Endothelial cell of umbilical vein (primary cell): ENCODE measurements at regions not wholly inside any gene's neighbourhood (a gene's known extent, or its start where the extent isn't known, plus 50 kb on each side); places are given as distances from the start of the nearest gene placed in this dataset.

Experiments used
- BruUV-seq: library from RNA; stranded (reverse); fragments of 400-500 nt; replicated peaks from 2 replicates; lab custom pipeline; 2021; lab: Mats Ljungman, UMichigan
- CTCF ChIA-PET: fragments of 300-600, 350-600 bp; sonication (Branson Sonifier 250); formaldehyde crosslinking; loops from one replicate; lab custom pipeline; 2021; ENCODE audit warnings: antibody characterized with exemption, inconsistent platforms; lab: Charles Lee
- POLR2A ChIA-PET: fragments of 300-600, 350-600 bp; sonication (Branson Sonifier 250); formaldehyde crosslinking; loops from one replicate; lab custom pipeline; 2021; ENCODE audit warnings: antibody characterized with exemption, inconsistent platforms; lab: Charles Lee
- DNase-seq: peaks from one replicate; pipeline ENCODE4 v3.0.0-alpha.2; 2011; ENCODE audit warnings: low read depth, low spot score
- FAIRE-seq: peaks from 2 replicates; lab custom pipeline; 2011; peaks lifted over from hg19 to GRCh38; lab: Jason Lieb, UNC
- H2AFZ ChIP-seq: 2 replicates; pipeline ENCODE4 v1.6.0; 2012; ENCODE audit warnings: low read depth, low read length, control low read depth, inconsistent platforms
- H3K27ac ChIP-seq: 2 replicates; pipeline ENCODE4 v1.5.1; 2011; ENCODE audit warnings: low read depth, mild to moderate bottlenecking, control low read depth, low read length, moderate library complexity; ENCODE audit not compliant: insufficient read depth
- H3K27me3 ChIP-seq, 2 experiments: 2 replicates each; pipeline versions ENCODE4 v1.6.0 to v1.6.1; 2011; ENCODE audit warnings: low read length in 2 of 2, mixed read lengths in 1 of 2; ENCODE audit not compliant: control insufficient read depth in 2 of 2, insufficient read depth in 2 of 2
- H3K36me3 ChIP-seq, 2 experiments: 2 replicates in 1 of 2; 3 replicates in 1 of 2; pipeline ENCODE4 v1.5.1; 2011; ENCODE audit warnings: low read length in 2 of 2, mild to moderate bottlenecking in 1 of 2, moderate library complexity in 1 of 2; ENCODE audit not compliant: control insufficient read depth in 2 of 2, insufficient read depth in 2 of 2; ENCODE audit errors: extremely low read depth in 1 of 2
- H3K4me1 ChIP-seq: 3 replicates; pipeline ENCODE4 v1.5.1; 2011; ENCODE audit warnings: mild to moderate bottlenecking, low read length; ENCODE audit not compliant: control insufficient read depth, insufficient read depth; ENCODE audit errors: extremely low read depth
- H3K4me2 ChIP-seq: 2 replicates; pipeline ENCODE4 v1.6.1; 2011; ENCODE audit warnings: low read length, control low read depth, mixed read lengths; ENCODE audit not compliant: insufficient read depth
- H3K4me3 ChIP-seq, 3 experiments: fragments of 200-600 bp in 1 of 3; sonication (generic), shearing (Covaris generic) in 1 of 3; replicated peaks in 1 of 3; 2 replicates each; pipeline ENCODE4 v1.5.1; 2011 to 2016; ENCODE audit warnings: control low read depth in 3 of 3, low read length in 3 of 3, mild to moderate bottlenecking in 2 of 3, inconsistent platforms in 1 of 3, low read depth in 1 of 3, moderate library complexity in 1 of 3; ENCODE audit not compliant: insufficient read depth in 1 of 3
- H3K79me2 ChIP-seq: 2 replicates; pipeline ENCODE4 v1.6.0; 2012; ENCODE audit warnings: low read length, inconsistent platforms; ENCODE audit not compliant: control insufficient read depth, insufficient read depth
- H3K9ac ChIP-seq: replicated peaks from 2 replicates; pipeline ENCODE3; 2011; ENCODE audit warnings: low read length, control low read depth; ENCODE audit not compliant: insufficient read depth; ENCODE audit errors: extremely low read depth
- H3K9me1 ChIP-seq: replicated peaks from 3 replicates; pipeline ENCODE4 v1.6.0; 2011; ENCODE audit warnings: mild to moderate bottlenecking, low read length; ENCODE audit not compliant: control insufficient read depth, insufficient read depth; ENCODE audit errors: extremely low read depth
- H3K9me3 ChIP-seq: replicated peaks from 2 replicates; pipeline ENCODE4 v1.5.1; 2012; ENCODE audit warnings: low read length, inconsistent platforms; ENCODE audit not compliant: control insufficient read depth, insufficient read depth
- H4K20me1 ChIP-seq: replicated peaks from 2 replicates; pipeline ENCODE3; 2011; ENCODE audit warnings: mild to moderate bottlenecking, low read length; ENCODE audit not compliant: control insufficient read depth, insufficient read depth; ENCODE audit errors: extremely low read depth
- EZH2 ChIP-seq: IDR thresholded peaks from 2 replicates; pipeline ENCODE4 v1.6.1; 2012; ENCODE audit warnings: borderline replicate concordance, low read depth, mild to moderate bottlenecking, moderate library complexity, low read length, inconsistent platforms; ENCODE audit not compliant: severe bottlenecking
- FOS ChIP-seq: IDR thresholded peaks from 2 replicates; pipeline ENCODE4 v1.6.1; 2011; ENCODE audit warnings: mild to moderate bottlenecking, low read length, moderate library complexity, borderline replicate concordance; ENCODE audit not compliant: insufficient read depth
- GATA2 ChIP-seq: IDR thresholded peaks from 2 replicates; pipeline ENCODE4 v1.7.0; 2011; ENCODE audit warnings: low read depth, mild to moderate bottlenecking, moderate library complexity, mixed read lengths, low read length; ENCODE audit not compliant: insufficient read length, insufficient read depth
- JUN ChIP-seq: IDR thresholded peaks from 2 replicates; pipeline ENCODE4 v1.6.1; 2011; ENCODE audit warnings: borderline replicate concordance, low read depth; ENCODE audit not compliant: insufficient read length, insufficient read depth
- MAX ChIP-seq: IDR thresholded peaks from 2 replicates; pipeline ENCODE4 v1.6.1; 2011; ENCODE audit not compliant: insufficient read depth, insufficient read length
- MYC ChIP-seq: IDR thresholded peaks from one replicate; pipeline ENCODE4 v1.6.1; 2011; ENCODE audit warnings: mild to moderate bottlenecking, low read depth, low read length
- POLR2A ChIP-seq: IDR thresholded peaks from 2 replicates; pipeline ENCODE4 v1.6.1; 2012; ENCODE audit warnings: low read depth, mild to moderate bottlenecking, control low read depth, low read length
- POLR2AphosphoS5 ChIP-seq: IDR thresholded peaks from 2 replicates; pipeline ENCODE4 v1.6.1; 2012; ENCODE audit warnings: low read depth, mild to moderate bottlenecking, control low read depth, low read length, moderate library complexity; ENCODE audit not compliant: insufficient read depth
- dilution Hi-C: fragments of 300-500 bp; cut with MboI; formaldehyde crosslinking; loops from one replicate; pipeline ENCODE4 v1.15.0; 2019; ENCODE audit warnings: low sequenced_read_pairs; ENCODE audit not compliant: extremely low pct_ligation_motif_present
- intact Hi-C: fragments of 100-400 bp; cut with micrococcal nuclease; formaldehyde crosslinking; loops from one replicate; pipeline ENCODE4 v1.10.0; 2022
- TF ChIP-seq, protein P1 (sequence below), 2 donors: IDR thresholded peaks; 1 replicate in 1 of 2; 2 replicates in 1 of 2; pipeline ENCODE4 v1.5.1; 2011; ENCODE audit warnings: low read length in 2 of 2, mild to moderate bottlenecking in 2 of 2, moderate library complexity in 2 of 2, control low read depth in 1 of 2, inconsistent platforms in 1 of 2, low read depth in 1 of 2; ENCODE audit not compliant: insufficient read depth in 1 of 2; ENCODE audit errors: extremely low read depth in 1 of 2

DNA sequence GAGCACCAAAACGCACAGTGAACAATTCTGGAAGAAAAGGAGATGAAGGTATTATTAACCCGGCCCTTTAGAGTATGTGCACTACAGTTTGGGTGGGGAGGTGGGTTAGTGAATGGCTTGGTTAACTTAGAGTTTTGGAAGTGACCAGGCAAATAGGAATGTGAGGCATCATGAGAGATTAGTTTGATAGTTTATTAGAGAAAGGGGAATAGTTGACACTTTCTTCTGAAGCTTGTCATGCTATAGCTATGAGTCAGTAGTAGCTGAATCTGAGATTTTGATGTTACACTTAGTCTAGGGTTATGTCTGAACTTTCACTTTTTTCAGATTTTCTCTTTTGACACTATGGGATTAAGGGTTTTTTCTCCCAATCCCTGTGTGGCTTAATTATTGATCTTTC lies 567.2 kb downstream of the SNAPC1 start:
- no peaks in the 10 kb centered on the region for H3K36me3 ChIP-seq
- dilution Hi-C loops, result no loop called here

DNA sequence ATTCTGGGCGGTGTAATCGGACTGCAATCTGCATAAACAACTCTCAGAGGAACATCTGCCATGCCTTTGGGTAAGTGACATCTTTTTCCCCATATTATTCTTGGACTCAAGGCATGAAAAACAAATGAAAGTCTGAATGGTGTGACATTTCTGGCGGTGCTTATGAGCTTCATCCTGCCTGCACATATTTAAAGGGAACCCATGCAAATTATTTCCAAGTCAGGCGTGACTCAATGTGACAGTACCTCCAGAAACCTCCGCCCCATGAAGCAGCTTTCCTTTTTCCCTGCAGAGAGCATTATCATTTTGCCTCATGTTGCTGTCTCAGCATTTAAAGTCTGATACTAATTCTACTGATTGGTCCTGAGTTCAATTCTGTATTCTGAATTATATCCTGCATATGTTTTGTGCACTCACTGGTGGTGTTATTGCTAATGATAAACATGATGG lies 585.4 kb downstream of the SNAPC1 start:
- TF ChIP-seq MAX (no peak), POLR2AphosphoS5 (no peak), GATA2 (no peak), FOS (no peak), MYC (no peak), JUN (no peak), POLR2A (no peak), EZH2 (no peak)
- TF ChIP-seq, protein P1, sequence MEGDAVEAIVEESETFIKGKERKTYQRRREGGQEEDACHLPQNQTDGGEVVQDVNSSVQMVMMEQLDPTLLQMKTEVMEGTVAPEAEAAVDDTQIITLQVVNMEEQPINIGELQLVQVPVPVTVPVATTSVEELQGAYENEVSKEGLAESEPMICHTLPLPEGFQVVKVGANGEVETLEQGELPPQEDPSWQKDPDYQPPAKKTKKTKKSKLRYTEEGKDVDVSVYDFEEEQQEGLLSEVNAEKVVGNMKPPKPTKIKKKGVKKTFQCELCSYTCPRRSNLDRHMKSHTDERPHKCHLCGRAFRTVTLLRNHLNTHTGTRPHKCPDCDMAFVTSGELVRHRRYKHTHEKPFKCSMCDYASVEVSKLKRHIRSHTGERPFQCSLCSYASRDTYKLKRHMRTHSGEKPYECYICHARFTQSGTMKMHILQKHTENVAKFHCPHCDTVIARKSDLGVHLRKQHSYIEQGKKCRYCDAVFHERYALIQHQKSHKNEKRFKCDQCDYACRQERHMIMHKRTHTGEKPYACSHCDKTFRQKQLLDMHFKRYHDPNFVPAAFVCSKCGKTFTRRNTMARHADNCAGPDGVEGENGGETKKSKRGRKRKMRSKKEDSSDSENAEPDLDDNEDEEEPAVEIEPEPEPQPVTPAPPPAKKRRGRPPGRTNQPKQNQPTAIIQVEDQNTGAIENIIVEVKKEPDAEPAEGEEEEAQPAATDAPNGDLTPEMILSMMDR (IDR thresholded peaks at IDR 0.05; ENCODE audit: extremely low read depth in 1 of 2, insufficient read depth in 1 of 2, low read depth in 1 of 2, low read length in 2 of 2), result no peak
- H3K9me1 ChIP-seq, result no peaks in the 10 kb centered on the region
- no peaks in the 10 kb centered on the region for H3K79me2 ChIP-seq
- H3K27ac ChIP-seq, result no peak overlapping the region
- H2AFZ ChIP-seq, result no peak overlapping the region
- POLR2A ChIA-PET, result no interaction called here
- BruUV-seq, result no TSS peak
- no peaks in the 10 kb centered on the region for H3K4me1 ChIP-seq
- DNase-seq (no peak), FAIRE-seq (no peak)
- H3K9ac ChIP-seq, result no peak overlapping the region
- no peaks in the 10 kb centered on the region for H3K9me3 ChIP-seq
- H3K27me3 ChIP-seq, result no peaks in the 10 kb centered on the region
- no peak overlapping the region for H3K4me2 ChIP-seq
- dilution Hi-C loops (no loop called here), intact Hi-C loops (no loop called here)
- no peaks in the 10 kb centered on the region for H3K36me3 ChIP-seq
- H4K20me1 ChIP-seq, result no peaks in the 10 kb centered on the region
- H3K4me3 ChIP-seq, result no peak overlapping the region
- CTCF ChIA-PET, result no interaction called here

More for the DNA sequence above, 567.2 kb downstream of the SNAPC1 start:
- H3K4me1 ChIP-seq, result no peaks in the 10 kb centered on the region
- H3K27ac ChIP-seq, result no peak overlapping the region
- H3K9me1 ChIP-seq, result no peaks in the 10 kb centered on the region
- no peak overlapping the region for H3K9ac ChIP-seq
- ChIA-PET POLR2A (no interaction called here), CTCF (no interaction called here)
- intact Hi-C loops, result no loop called here
- BruUV-seq, result no TSS peak
- no peak for TF ChIP-seq POLR2AphosphoS5
- H3K27me3 ChIP-seq, result no peaks in the 10 kb centered on the region
- no peaks in the 10 kb centered on the region for H4K20me1 ChIP-seq
- DNase-seq (no peak), FAIRE-seq (no peak)
- H3K79me2 ChIP-seq, result no peaks in the 10 kb centered on the region
- no peak overlapping the region for H2AFZ ChIP-seq
- no peak overlapping the region for H3K4me3 ChIP-seq
- no peak overlapping the region for H3K4me2 ChIP-seq
- no peaks in the 10 kb centered on the region for H3K9me3 ChIP-seq
